Esophagus squamous epithelium (tissue), 4 donors: ENCODE measurements at regions not wholly inside any gene's neighbourhood (a gene's known extent, or its start where the extent isn't known, plus 50 kb on each side); places are given as distances from the start of the nearest gene placed in this dataset.

Experiments
- POLR2A ChIP-seq, 4 donors: fragments of 450-650 bp; IDR thresholded peaks; one replicate each; pipeline ENCODE4 v1.6.1; 2017; ENCODE audit warnings: antibody characterized with exemption in 4 of 4, mild to moderate bottlenecking in 4 of 4, moderate library complexity in 3 of 4
- TF ChIP-seq, protein P1 (sequence below), 6 experiments: fragments of 450-650 bp in 4 of 6; fragments of 200-600 bp in 2 of 6; sonication (generic) in 2 of 6; IDR thresholded peaks; one replicate each; pipeline ENCODE4 v1.5.1; 2016 to 2019; ENCODE audit warnings: antibody characterized with exemption in 6 of 6, mild to moderate bottlenecking in 4 of 6, moderate library complexity in 4 of 6

DNA sequence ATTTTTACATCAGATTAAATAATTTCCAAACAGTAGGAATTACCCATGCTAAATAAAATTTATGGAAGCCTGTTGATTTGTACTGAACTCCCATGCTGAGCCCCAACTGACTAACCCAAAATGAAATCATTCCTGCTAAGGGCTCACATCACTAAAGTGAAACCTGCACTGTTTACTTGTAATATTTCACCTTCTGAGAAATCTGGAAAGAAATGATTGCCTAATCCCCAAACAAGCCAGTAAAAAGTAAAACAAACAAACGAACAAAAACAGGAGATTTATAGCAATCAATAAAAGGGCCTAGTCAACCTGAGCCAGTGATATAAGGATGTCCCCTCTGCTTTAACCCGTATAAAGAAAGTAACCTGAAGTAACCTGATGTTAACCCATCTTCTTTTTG, 1599.8 kb downstream of the OLFM4 start:
- TF ChIP-seq POLR2A (IDR thresholded peaks at IDR 0.05), result no peak
- TF ChIP-seq, protein P1, sequence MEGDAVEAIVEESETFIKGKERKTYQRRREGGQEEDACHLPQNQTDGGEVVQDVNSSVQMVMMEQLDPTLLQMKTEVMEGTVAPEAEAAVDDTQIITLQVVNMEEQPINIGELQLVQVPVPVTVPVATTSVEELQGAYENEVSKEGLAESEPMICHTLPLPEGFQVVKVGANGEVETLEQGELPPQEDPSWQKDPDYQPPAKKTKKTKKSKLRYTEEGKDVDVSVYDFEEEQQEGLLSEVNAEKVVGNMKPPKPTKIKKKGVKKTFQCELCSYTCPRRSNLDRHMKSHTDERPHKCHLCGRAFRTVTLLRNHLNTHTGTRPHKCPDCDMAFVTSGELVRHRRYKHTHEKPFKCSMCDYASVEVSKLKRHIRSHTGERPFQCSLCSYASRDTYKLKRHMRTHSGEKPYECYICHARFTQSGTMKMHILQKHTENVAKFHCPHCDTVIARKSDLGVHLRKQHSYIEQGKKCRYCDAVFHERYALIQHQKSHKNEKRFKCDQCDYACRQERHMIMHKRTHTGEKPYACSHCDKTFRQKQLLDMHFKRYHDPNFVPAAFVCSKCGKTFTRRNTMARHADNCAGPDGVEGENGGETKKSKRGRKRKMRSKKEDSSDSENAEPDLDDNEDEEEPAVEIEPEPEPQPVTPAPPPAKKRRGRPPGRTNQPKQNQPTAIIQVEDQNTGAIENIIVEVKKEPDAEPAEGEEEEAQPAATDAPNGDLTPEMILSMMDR (IDR thresholded peaks at IDR 0.05), result no peak
